Heart right ventricle (tissue), 16 donors: ENCODE measurements at regions not wholly inside any gene's neighbourhood (a gene's known extent, or its start where the extent isn't known, plus 50 kb on each side); places are given as distances from the start of the nearest gene placed in this dataset.

Experiments
- ATAC-seq, 8 donors: fragments of 200-7000 bp; cut with Tn5 transposase; one replicate each; pipeline ENCODE4 v1.9.1; 2020; ENCODE audit warnings: mild to moderate bottlenecking in 8 of 8, moderate library complexity in 8 of 8, moderate number of reproducible peaks in 1 of 8
- DNase-seq, 2 donors: peaks; one replicate each; pipeline ENCODE4 v3.0.0-alpha.2; 2020
- H3K27ac ChIP-seq, 10 donors: fragments of 200-600 bp; sonication (generic) in 2 of 10; one replicate each; pipeline versions ENCODE4 v1.5.0 to v1.8.0; 2020 to 2022; ENCODE audit warnings: mild to moderate bottlenecking in 3 of 10
- H3K27me3 ChIP-seq, 7 donors: fragments of 200-600 bp; one replicate each; pipeline ENCODE4 v1.8.0; 2021 to 2022; ENCODE audit warnings: mild to moderate bottlenecking in 2 of 7
- H3K36me3 ChIP-seq, 9 donors: fragments of 200-600 bp; sonication (generic) in 1 of 9; one replicate each; pipeline versions ENCODE4 v1.5.0 to v1.8.0; 2020 to 2022; ENCODE audit warnings: mild to moderate bottlenecking in 2 of 9
- H3K4me1 ChIP-seq, 9 donors: fragments of 200-600 bp; sonication (generic) in 1 of 9; one replicate each; pipeline versions ENCODE4 v1.5.0 to v1.8.0; 2020 to 2022; ENCODE audit warnings: mild to moderate bottlenecking in 4 of 9
- H3K4me3 ChIP-seq, 10 donors: fragments of 200-600 bp; sonication (generic) in 2 of 10; one replicate each; pipeline versions ENCODE4 v1.5.0 to v1.8.0; 2020 to 2022; ENCODE audit warnings: mild to moderate bottlenecking in 7 of 10, moderate library complexity in 2 of 10
- H3K9me3 ChIP-seq, 11 donors: fragments of 200-600 bp in 10 of 11; sonication (generic) in 2 of 11; one replicate each; pipeline versions ENCODE4 v1.5.0 to v1.8.0; 2013 to 2022; ENCODE audit warnings: mild to moderate bottlenecking in 2 of 11, control low read depth in 1 of 11, moderate library complexity in 1 of 11
- CTCF ChIP-seq, 9 donors: fragments of 200-600 bp; sonication (generic) in 2 of 9; IDR thresholded peaks; one replicate each; pipeline versions ENCODE4 v1.5.0 to v1.8.0; 2021 to 2022; ENCODE audit warnings: antibody characterized with exemption in 9 of 9, mild to moderate bottlenecking in 5 of 9, moderate library complexity in 1 of 9
- WGBS, 2 donors: extraction: QIAGEN DNeasy Blood & Tissue Kit; methylation state at CpG; one replicate each; pipeline ENCODE4 v1.1.7; 2013; ENCODE audit warnings: inconsistent platforms in 1 of 2; 5-methylcytosine and 5-hydroxymethylcytosine counted together
- intact Hi-C, 10 donors: fragments of 100-400 bp; cut with DNase I; formaldehyde crosslinking; loops; one replicate each; pipeline versions ENCODE4 v1.11.1 to v1.14.2; 2022
- donor health status: Arrhythmogenic right ventricular cardiomyopathy.
- donor health status: ischemic (EF 13 %, LVEDD 7.1; RV severe dilation, severe dysfunction).
- donor health status: healthy with polysubstance abuse.
- donor health status: DM: no; HTN: yes; CAD: no.
- donor health status: DM: no; HTN: no; CAD: no.
- donor health status: ischemic (EF 25% LVEDD 6.9; RV normal size, moderate dysfunction).
- donor health status: ischemic (EF 25% LVEDD 5.7; RV mildly dilated, moderate dysfunction).
- donor health status: healthy.
- donor health status: DM: yes; HTN: yes; CAD: no.
- donor health status: Ischemic cardiomyopathy.
- donor health status: ischemic (EF 35%, LVEDD 5.7; RV mildly dilated, moderate dysfunction).
- donor health status: nonischemic (EF 11% LVEDD 7.7; RV severe dilation, severe dysfunction).
- donor health status: DM: yes; HTN: yes; CAD: no.
- donor health status: PGD.
- donor health status: ischemic (EF 29% LVEDD 5.4; RV normal size, mild dysfunction).
- donor health status: nonischemic (EF 23%, LVEDD 6.1; RV moderate dilation, normal function).

- Histone ChIP-seq H3K4me3 (no peak overlapping the region), H3K27me3 (peaks cover 0 to 54% (median 24%) of the 10 kb centered on the region in 7 donors), H3K9me3 (no peaks in the 10 kb centered on the region), H3K4me1 (no peaks in the 10 kb centered on the region), H3K36me3 (no peaks in the 10 kb centered on the region), H3K27ac (no peak overlapping the region)
- no peak for DNase-seq
- intact Hi-C loops: no loop called here
- TF ChIP-seq CTCF (IDR thresholded peaks at IDR 0.05): no peak
- ATAC-seq: no peak
- 24 to 25% methylated on average over 10 of the region's 10 CpGs for WGBS, 2 donors
Measured at GRCh38 chr3:137642831-137643230, 121.3 kb upstream of the SOX14 start.

GRCh38 chr3:137647179-137647578, 116.9 kb upstream of the SOX14 start:
- no peak overlapping the region for H3K4me3 ChIP-seq
- TF ChIP-seq CTCF (IDR thresholded peaks at IDR 0.05): no peak
- ATAC-seq (no peak), DNase-seq (no peak)
- H3K9me3 ChIP-seq: no peaks in the 10 kb centered on the region
- no peak overlapping the region for H3K27ac ChIP-seq
- H3K4me1 ChIP-seq: no peaks in the 10 kb centered on the region
- H3K36me3 ChIP-seq: no peaks in the 10 kb centered on the region
- intact Hi-C loops: no loop called here
- WGBS, 2 donors: 17 to 25% methylated on average over 5 of the region's 5 CpGs
- H3K27me3 ChIP-seq: peaks cover 0 to 33% (median 13%) of the 10 kb centered on the region in 7 donors

DNA sequence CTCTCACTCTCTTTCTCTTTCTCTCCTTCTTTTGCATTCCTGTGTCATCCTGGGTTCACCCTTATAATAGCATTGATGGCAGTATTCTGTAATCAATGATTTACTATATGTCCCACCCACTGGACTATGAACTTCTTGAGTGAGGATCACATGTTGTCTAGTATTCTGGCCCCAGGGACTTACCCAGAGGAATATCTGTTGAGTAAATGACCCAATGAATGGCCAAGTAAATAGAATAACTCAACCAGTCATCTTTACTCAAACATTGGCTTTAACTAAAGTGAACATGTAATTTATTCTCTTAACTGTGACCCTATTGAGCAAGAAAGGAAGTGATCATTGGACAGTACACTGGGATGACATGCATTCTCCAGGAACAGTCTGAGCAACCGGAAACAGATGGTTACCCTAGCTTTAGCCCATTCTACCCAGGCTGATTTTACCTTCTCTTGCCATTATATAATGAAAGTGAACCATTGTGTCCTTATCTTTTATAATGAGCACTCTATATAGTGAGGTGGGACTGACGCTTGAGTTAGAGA, 94.5 kb upstream of the SOX14 start:
- H3K27me3 ChIP-seq: no peaks in the 10 kb centered on the region
- H3K4me3 ChIP-seq: no peak overlapping the region
- no peaks in the 10 kb centered on the region for H3K36me3 ChIP-seq
- 77 to 88% methylated on average over 2 of the region's 2 CpGs for WGBS, 2 donors
- H3K27ac ChIP-seq: no peak overlapping the region
- DNase-seq (no peak), ATAC-seq (no peak)
- intact Hi-C loops: no loop called here
- peaks cover 0 to 26% (median 7%) of the 10 kb centered on the region in 11 donors for H3K9me3 ChIP-seq
- no peaks in the 10 kb centered on the region for H3K4me1 ChIP-seq
- TF ChIP-seq CTCF (IDR thresholded peaks at IDR 0.05): no peak

GRCh38 chr3:137687181-137687879, 76.8 kb upstream of the SOX14 start:
- intact Hi-C loops: no loop called here
- WGBS, 2 donors: 53 to 58% methylated on average over 4 of the region's 4 CpGs
- H3K27me3 ChIP-seq: no peaks in the 10 kb centered on the region
- H3K4me3 ChIP-seq: no peak overlapping the region
- DNase-seq: no peak
- ATAC-seq: no peak
- H3K36me3 ChIP-seq: no peaks in the 10 kb centered on the region
- H3K9me3 ChIP-seq: no peaks in the 10 kb centered on the region
- no peak for TF ChIP-seq CTCF (IDR thresholded peaks at IDR 0.05)
- H3K27ac ChIP-seq: no peak overlapping the region
- H3K4me1 ChIP-seq: no peaks in the 10 kb centered on the region
